Brain microvascular endothelial cell (primary cell): ENCODE measurements at regions not wholly inside any gene's neighbourhood (a gene's known extent, or its start where the extent isn't known, plus 50 kb on each side); places are given as distances from the start of the nearest gene placed in this dataset.

ENCODE experiments used
- DNase-seq: peaks from one replicate; pipeline ENCODE4 v3.0.0-alpha.2; 2020
- H3K27ac ChIP-seq: fragments of 250-450 bp; sonication (Bioruptor Pico); 2 replicates; pipeline ENCODE4 v1.5.1; 2020; ENCODE audit warnings: mild to moderate bottlenecking, moderate library complexity
- H3K27me3 ChIP-seq: fragments of 250-450 bp; sonication (Bioruptor Pico); replicated peaks from 2 replicates; pipeline ENCODE4 v1.5.1; 2020; ENCODE audit warnings: mild to moderate bottlenecking
- H3K36me3 ChIP-seq: fragments of 250-450 bp; sonication (Bioruptor Pico); replicated peaks from 2 replicates; pipeline ENCODE4 v1.5.1; 2020; ENCODE audit warnings: mild to moderate bottlenecking
- H3K4me3 ChIP-seq: 2 replicates; pipeline ENCODE4 v1.5.1; 2011; ENCODE audit warnings: low read depth, mild to moderate bottlenecking, control low read depth, low read length, moderate library complexity
- in situ Hi-C: cut with HindIII; loops from 2 replicates; pipeline ENCODE4 v1.10.0; 2017; ENCODE audit warnings: low sequenced_read_pairs, low pct_ligation_motif_present
- TF ChIP-seq, protein P1 (sequence below): IDR thresholded peaks from 2 replicates; pipeline ENCODE4 v1.5.1; 2011; ENCODE audit warnings: low read depth, mild to moderate bottlenecking, moderate library complexity, low read length, control low read depth, inconsistent platforms; ENCODE audit errors: missing control alignments

DNA sequence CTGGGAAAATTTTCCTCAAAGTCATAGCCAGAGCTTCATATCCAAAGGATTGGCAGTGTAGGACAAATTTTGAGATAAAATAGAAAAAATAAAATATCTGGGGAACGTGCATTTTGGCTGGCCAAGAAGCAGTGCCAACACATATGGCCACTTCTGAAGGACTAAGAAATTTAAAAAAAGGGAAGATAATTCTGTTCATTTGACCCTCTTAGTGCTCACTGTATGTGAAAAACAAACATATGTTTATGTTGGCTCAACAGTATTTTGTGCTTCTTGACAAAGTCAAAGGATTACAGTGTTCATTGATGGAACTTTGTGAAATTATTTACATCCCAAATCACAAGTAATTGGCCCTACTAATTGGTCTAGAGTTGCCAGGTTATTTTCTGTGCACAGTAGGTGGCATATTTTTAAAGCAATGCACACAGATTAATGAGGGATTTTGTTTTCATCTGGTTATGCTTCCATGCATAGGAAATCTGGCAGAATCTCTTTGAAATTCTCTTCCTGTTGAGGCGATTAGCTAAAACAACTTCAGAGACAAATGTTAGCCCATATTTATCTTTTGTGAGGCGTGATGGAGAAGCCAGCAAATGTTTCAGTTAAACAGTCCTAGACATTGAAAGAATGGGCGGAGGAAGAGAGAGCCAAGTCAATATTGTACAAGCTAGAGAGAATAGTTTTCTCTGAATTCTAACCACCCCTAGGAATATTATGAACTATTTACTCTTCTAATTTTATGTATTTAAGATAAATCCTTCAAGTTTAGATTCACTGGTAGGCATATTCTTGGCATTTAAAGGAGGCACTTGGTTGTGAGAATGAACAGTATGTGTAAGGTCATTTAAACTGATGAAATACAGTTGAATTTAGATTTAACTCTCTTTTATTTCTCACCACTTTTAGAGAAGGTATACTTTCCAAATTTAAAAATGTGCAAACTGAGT lies 237.7 kb upstream of the MBL2 start:
- in situ Hi-C loops: no loop called here

DNA sequence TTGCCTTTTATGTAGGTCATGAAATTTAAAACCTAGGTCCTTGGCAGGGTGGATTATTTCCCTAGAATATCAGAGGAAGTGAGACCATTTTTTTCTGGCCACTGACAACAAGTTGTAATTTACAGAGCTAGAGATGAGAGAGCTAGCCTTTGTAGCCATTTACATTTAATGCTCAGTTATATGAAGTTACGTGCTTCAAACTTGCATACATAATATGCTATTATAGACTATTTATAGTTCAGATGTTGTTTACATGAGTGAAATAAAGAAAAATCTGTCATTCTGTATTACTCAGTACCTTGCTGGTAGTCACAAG lies 234.9 kb upstream of the MBL2 start:
- TF ChIP-seq, protein P1, sequence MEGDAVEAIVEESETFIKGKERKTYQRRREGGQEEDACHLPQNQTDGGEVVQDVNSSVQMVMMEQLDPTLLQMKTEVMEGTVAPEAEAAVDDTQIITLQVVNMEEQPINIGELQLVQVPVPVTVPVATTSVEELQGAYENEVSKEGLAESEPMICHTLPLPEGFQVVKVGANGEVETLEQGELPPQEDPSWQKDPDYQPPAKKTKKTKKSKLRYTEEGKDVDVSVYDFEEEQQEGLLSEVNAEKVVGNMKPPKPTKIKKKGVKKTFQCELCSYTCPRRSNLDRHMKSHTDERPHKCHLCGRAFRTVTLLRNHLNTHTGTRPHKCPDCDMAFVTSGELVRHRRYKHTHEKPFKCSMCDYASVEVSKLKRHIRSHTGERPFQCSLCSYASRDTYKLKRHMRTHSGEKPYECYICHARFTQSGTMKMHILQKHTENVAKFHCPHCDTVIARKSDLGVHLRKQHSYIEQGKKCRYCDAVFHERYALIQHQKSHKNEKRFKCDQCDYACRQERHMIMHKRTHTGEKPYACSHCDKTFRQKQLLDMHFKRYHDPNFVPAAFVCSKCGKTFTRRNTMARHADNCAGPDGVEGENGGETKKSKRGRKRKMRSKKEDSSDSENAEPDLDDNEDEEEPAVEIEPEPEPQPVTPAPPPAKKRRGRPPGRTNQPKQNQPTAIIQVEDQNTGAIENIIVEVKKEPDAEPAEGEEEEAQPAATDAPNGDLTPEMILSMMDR: no peak
- no peaks in the 10 kb centered on the region for H3K27me3 ChIP-seq
- in situ Hi-C loops: no loop called here
- no peaks in the 10 kb centered on the region for H3K36me3 ChIP-seq
- H3K27ac ChIP-seq: no peak overlapping the region
- no peak for DNase-seq
- H3K4me3 ChIP-seq: no peak overlapping the region

More for the DNA sequence above, 237.7 kb upstream of the MBL2 start:
- Histone ChIP-seq H3K27me3 (no peaks in the 10 kb centered on the region), H3K27ac (no peak overlapping the region), H3K4me3 (no peak overlapping the region), H3K36me3 (no peaks in the 10 kb centered on the region)
- TF ChIP-seq, protein P1: no peak
- no peak for DNase-seq

DNA sequence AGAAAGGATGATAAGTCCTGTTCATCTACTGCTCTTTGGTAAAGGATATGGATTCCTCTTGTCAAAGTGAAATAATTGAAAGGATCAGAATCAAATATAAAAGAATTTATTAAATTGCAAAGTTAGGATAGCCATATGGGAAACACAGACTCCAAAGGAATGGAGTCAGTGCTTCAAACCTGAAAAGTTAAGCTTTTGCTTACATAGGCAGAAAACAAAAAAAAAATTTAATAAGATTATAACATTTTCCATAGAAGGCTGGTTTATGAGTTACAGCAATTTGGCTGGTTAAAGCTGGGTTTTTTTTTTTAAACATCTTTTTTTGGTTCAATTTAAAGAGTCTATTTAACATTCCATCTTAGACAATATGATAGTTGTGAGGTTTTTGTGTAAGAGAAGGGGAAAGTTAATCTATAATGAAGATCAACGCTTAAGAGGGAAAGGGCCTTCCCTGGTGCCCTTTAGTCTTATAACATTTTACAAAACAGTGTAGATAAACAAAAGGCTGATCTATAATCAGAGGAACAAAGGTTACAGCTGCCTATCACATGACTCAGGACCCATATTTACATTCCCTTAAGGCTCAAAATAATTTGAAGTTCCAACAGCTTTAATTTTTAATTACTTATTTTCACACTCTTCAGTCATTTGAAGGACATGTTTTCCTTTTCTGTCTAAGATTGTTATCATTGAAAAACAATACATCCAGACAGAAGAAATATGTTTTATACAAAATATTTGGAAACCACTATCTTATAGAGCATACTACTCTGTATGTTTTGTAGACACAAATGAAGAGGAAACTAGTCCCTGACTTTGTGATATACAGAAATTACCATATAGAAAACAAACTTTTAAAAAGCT lies 234.3 kb upstream of the MBL2 start:
- DNase-seq: no peak
- H3K4me3 ChIP-seq: no peak overlapping the region
- no peaks in the 10 kb centered on the region for H3K36me3 ChIP-seq
- in situ Hi-C loops: no loop called here
- no peak overlapping the region for H3K27ac ChIP-seq
- TF ChIP-seq, protein P1: no peak
- no peaks in the 10 kb centered on the region for H3K27me3 ChIP-seq

DNA sequence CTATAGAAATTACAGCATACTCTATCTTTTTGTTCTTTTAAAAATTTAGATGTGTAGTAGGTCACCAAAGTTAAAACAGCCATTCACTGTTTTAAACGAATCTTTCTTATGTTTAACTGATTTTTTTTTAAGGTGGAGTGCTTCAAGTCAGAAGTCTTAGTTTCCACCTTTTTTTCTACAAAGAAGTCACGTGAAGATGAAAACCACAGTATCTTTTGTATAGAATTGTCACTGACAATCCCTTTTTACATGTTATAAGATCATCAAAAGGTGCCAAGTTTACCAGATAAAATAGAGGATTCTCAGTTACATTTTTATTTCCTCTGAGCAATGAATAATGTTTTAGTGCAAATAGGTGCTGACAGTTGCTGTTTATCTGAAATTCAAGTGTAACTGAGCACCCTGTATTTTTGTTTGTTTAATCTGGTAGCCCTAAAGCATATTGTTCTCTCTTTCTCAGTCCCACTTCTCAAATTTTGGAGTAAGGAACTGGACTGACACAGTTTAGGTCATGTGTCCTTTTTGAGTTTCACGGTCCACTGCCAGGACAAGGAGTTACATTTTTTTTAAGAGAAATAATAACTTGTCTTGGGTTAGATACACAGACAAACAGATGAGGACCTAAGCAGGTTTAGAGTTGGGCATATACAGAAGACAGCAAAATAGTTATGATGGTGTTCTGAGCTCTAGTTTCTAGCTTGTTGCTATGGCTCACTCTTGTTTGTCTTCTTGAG lies 233.2 kb upstream of the MBL2 start:
- DNase-seq: no peak

DNA sequence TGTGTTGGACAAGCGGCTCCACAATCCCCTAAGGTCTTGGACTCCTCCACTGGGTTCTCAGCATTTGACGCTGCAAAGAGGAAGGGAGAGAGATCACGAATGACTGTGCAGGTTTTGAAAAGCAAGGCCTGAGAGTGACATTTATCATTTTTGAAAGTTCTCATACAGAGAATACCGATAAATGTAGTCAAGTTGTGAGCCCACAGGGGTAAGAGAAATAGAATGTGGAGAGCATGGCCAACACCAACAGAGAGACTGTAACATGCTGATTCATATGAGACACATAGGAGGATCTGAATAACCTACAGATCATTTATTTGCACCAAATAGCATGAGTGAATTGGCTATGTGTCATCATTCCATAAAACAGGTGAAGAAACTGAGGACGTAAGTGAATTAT lies 230.5 kb upstream of the MBL2 start:
- H3K36me3 ChIP-seq: no peaks in the 10 kb centered on the region
- in situ Hi-C loops: no loop called here
- H3K4me3 ChIP-seq: no peak overlapping the region
- no peaks in the 10 kb centered on the region for H3K27me3 ChIP-seq
- no peak for DNase-seq
- TF ChIP-seq, protein P1: no peak
- no peak overlapping the region for H3K27ac ChIP-seq

More for the DNA sequence above, 233.2 kb upstream of the MBL2 start:
- in situ Hi-C loops: no loop called here
- Histone ChIP-seq H3K27me3 (no peaks in the 10 kb centered on the region), H3K27ac (no peak overlapping the region), H3K36me3 (no peaks in the 10 kb centered on the region), H3K4me3 (no peak overlapping the region)
- TF ChIP-seq, protein P1: no peak
